OCI-LY3 (cell line): ENCODE measurements at regions not wholly inside any gene's neighbourhood (a gene's known extent, or its start where the extent isn't known, plus 50 kb on each side); places are given as distances from the start of the nearest gene placed in this dataset.

Experiments
- H2AFZ ChIP-seq: fragments of 200-600, 300-600 bp; shearing (Covaris generic); 2 replicates; pipeline ENCODE4 v1.6.0; 2014; ENCODE audit warnings: antibody characterized with exemption, low read depth, low read length
- H3K27ac ChIP-seq: fragments of 200-600, 300-600 bp; sonication (generic); 2 replicates; pipeline ENCODE4 v1.5.1; 2014; ENCODE audit warnings: mild to moderate bottlenecking, low read length, moderate library complexity, mixed read lengths
- H3K27me3 ChIP-seq: fragments of 200-600, 300-600 bp; sonication (generic); 2 replicates; pipeline ENCODE4 v1.6.1; 2014; ENCODE audit warnings: low read depth, low read length, mixed read lengths
- H3K36me3 ChIP-seq: fragments of 200-600, 300-600 bp; sonication (generic); replicated peaks from 2 replicates; pipeline ENCODE3; 2014; ENCODE audit warnings: low read depth, low read length, mixed read lengths
- H3K4me1 ChIP-seq: fragments of 300-600, 200-600 bp; sonication (generic); 2 replicates; pipeline ENCODE4 v1.6.1; 2014; ENCODE audit warnings: low read length, mixed read lengths
- H3K4me2 ChIP-seq: fragments of 200-600, 300-600 bp; sonication (generic); 2 replicates; pipeline ENCODE4 v1.6.1; 2014; ENCODE audit warnings: low read length, mixed read lengths
- H3K4me3 ChIP-seq: fragments of 300-600, 200-600 bp; sonication (generic); 2 replicates; pipeline ENCODE4 v1.5.1; 2014; ENCODE audit warnings: antibody characterized with exemption, mild to moderate bottlenecking, low read length, moderate library complexity
- H3K79me2 ChIP-seq: fragments of 300-600, 200-600 bp; shearing (Covaris generic); 2 replicates; pipeline ENCODE4 v1.6.1; 2014; ENCODE audit warnings: mild to moderate bottlenecking, low read length, mixed read lengths
- H3K9ac ChIP-seq: fragments of 300-600, 200-600 bp; shearing (Covaris generic); 2 replicates; pipeline ENCODE4 v1.6.0; 2014; ENCODE audit warnings: mild to moderate bottlenecking, low read length, moderate library complexity
- H3K9me3 ChIP-seq: fragments of 200-600, 300-600 bp; shearing (Covaris generic); 2 replicates; pipeline ENCODE4 v1.6.1; 2014; ENCODE audit warnings: low read length, mixed read lengths; ENCODE audit not compliant: insufficient read depth
- H4K20me1 ChIP-seq: fragments of 200-600, 300-600 bp; sonication (generic); 2 replicates; pipeline ENCODE4 v1.6.1; 2016; ENCODE audit warnings: low read length, mixed read lengths; ENCODE audit not compliant: insufficient read depth
- CTCF ChIP-seq: fragments of 200-600, 300-600 bp; sonication (generic); IDR thresholded peaks from 2 replicates; pipeline ENCODE4 v1.5.1; 2014; ENCODE audit warnings: antibody characterized with exemption, low read length, low read depth
- EZH2phosphoT487 ChIP-seq: fragments of 200-600 bp; shearing (Covaris generic); IDR thresholded peaks from 2 replicates; pipeline ENCODE4 v1.6.1; 2018; ENCODE audit warnings: antibody characterized with exemption, mixed run types, low read depth

GRCh38 chr3:113055961-113056360 lies 65.2 kb downstream of the GTPBP8 start:
- Histone ChIP-seq H3K27ac (no peak overlapping the region), H3K9ac (no peak overlapping the region), H3K79me2 (no peaks in the 10 kb centered on the region), H3K4me3 (no peak overlapping the region), H3K36me3 (no peaks in the 10 kb centered on the region), H3K4me1 (peaks cover 55% of the 10 kb centered on the region), H3K4me2 (peak overlapping the region; percentile 61), H4K20me1 (no peaks in the 10 kb centered on the region), H3K9me3 (no peaks in the 10 kb centered on the region), H2AFZ (no peak overlapping the region), H3K27me3 (no peaks in the 10 kb centered on the region)
- TF ChIP-seq EZH2phosphoT487 (no peak), CTCF (no peak)

- peak overlapping the region; percentile 18; the same call in 1 of the 2 replicates for H3K9ac ChIP-seq
- no peak overlapping the region for H2AFZ ChIP-seq
- peak overlapping the region; percentile 78 for H3K27ac ChIP-seq
- peak overlapping the region; percentile 61 for H3K4me2 ChIP-seq
- no peaks in the 10 kb centered on the region for H3K79me2 ChIP-seq
- peaks cover 46% of the 10 kb centered on the region for H3K4me1 ChIP-seq
- TF ChIP-seq EZH2phosphoT487 (no peak), CTCF (no peak)
- H3K9me3 ChIP-seq, result no peaks in the 10 kb centered on the region
- H4K20me1 ChIP-seq, result no peaks in the 10 kb centered on the region
- H3K36me3 ChIP-seq, result peaks cover 3% of the 10 kb centered on the region
- peak overlapping the region; percentile 24 for H3K4me3 ChIP-seq
- H3K27me3 ChIP-seq, result no peaks in the 10 kb centered on the region
Measured at GRCh38 chr3:113057117-113057516, 66.3 kb downstream of the GTPBP8 start.

GRCh38 chr3:113058188-113058587 lies 67.4 kb downstream of the GTPBP8 start:
- Histone ChIP-seq H3K4me1 (peaks cover 49% of the 10 kb centered on the region), H3K79me2 (no peaks in the 10 kb centered on the region), H3K36me3 (peaks cover 6% of the 10 kb centered on the region), H4K20me1 (no peaks in the 10 kb centered on the region), H3K4me3 (no peak overlapping the region), H3K9me3 (no peaks in the 10 kb centered on the region), H3K27ac (peak overlapping the region; percentile 78), H3K9ac (no peak overlapping the region), H2AFZ (no peak overlapping the region), H3K4me2 (peak overlapping the region; percentile 61), H3K27me3 (no peaks in the 10 kb centered on the region)
- TF ChIP-seq EZH2phosphoT487 (no peak), CTCF (no peak)

- H3K27me3 ChIP-seq, result no peaks in the 10 kb centered on the region
- H3K79me2 ChIP-seq, result no peaks in the 10 kb centered on the region
- no peaks in the 10 kb centered on the region for H3K9me3 ChIP-seq
- TF ChIP-seq EZH2phosphoT487 (no peak), CTCF (no peak)
- no peak overlapping the region for H3K4me2 ChIP-seq
- no peaks in the 10 kb centered on the region for H4K20me1 ChIP-seq
- peaks cover 20% of the 10 kb centered on the region for H3K4me1 ChIP-seq
- no peak overlapping the region for H2AFZ ChIP-seq
- H3K4me3 ChIP-seq, result no peak overlapping the region
- peaks cover 6% of the 10 kb centered on the region for H3K36me3 ChIP-seq
- H3K27ac ChIP-seq, result no peak overlapping the region
- no peak overlapping the region for H3K9ac ChIP-seq
Measured at GRCh38 chr3:113062705-113063104, 71.9 kb downstream of the GTPBP8 start.
